Activated CD4-positive, alpha-beta memory T cell treated with anti-CD3 and anti-CD28 coated beads for 36 hours (primary cell): ENCODE measurements at regions not wholly inside any gene's neighbourhood (a gene's known extent, or its start where the extent isn't known, plus 50 kb on each side); places are given as distances from the start of the nearest gene placed in this dataset.

Experiments
- CTCF ChIA-PET: fragments of 350-600 bp; sonication (Branson Sonifier 250); formaldehyde crosslinking; loops from one replicate; lab custom pipeline; 2021; ENCODE audit warnings: antibody characterized with exemption, inconsistent platforms; lab: Charles Lee
- POLR2A ChIA-PET: fragments of 350-600 bp; sonication (Branson Sonifier 250); formaldehyde crosslinking; loops from one replicate; lab custom pipeline; 2021; ENCODE audit warnings: antibody characterized with exemption; lab: Charles Lee
- DNase-seq: peaks from one replicate; pipeline ENCODE4 v3.0.0-alpha.2; 2020
- H3K27ac Mint-ChIP-seq: one replicate; pipeline ENCODE4 v1.8.0; 2021; ENCODE audit warnings: mixed read lengths
- H3K27me3 Mint-ChIP-seq: one replicate; pipeline ENCODE4 v1.8.0; 2021; ENCODE audit warnings: mixed read lengths
- H3K36me3 Mint-ChIP-seq: one replicate; pipeline ENCODE4 v1.8.0; 2021; ENCODE audit warnings: mixed read lengths
- H3K4me1 Mint-ChIP-seq: one replicate; pipeline ENCODE4 v1.8.0; 2021; ENCODE audit warnings: low read depth, mixed read lengths
- H3K4me3 Mint-ChIP-seq: one replicate; pipeline ENCODE4 v1.8.0; 2021; ENCODE audit warnings: mild to moderate bottlenecking, mixed read lengths
- H3K9me3 Mint-ChIP-seq: one replicate; pipeline ENCODE4 v1.8.0; 2021; ENCODE audit warnings: mixed read lengths
- intact Hi-C: fragments of 100-400 bp; cut with micrococcal nuclease; formaldehyde crosslinking; loops from one replicate; pipeline ENCODE4 v1.15.1; 2023

DNA sequence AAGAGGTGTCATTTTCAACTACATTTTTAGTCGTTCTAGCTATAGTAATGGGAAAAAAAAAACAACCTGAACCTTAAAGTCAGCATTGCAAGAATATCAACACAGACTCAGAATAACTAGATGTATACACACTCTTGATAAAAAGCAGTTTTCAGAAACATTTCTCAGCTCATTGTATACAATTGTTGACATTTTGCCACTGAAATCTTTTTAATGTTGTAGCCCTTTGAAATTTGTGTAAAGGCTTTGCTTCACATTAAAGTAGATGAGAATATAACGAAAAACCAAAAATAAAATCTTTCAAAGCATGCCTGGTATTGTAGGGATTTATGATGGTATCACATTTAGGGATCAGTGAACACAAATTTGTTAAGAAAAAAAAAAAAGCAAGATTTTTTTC is 87.2 kb upstream of the SLC10A2 start:
- no peak for DNase-seq
- ChIA-PET CTCF (no interaction called here), POLR2A (no interaction called here)
- Mint-ChIP-seq H3K4me3 (no peak overlapping the region), H3K27me3 (no peaks in the 10 kb centered on the region), H3K9me3 (no peaks in the 10 kb centered on the region), H3K4me1 (no peaks in the 10 kb centered on the region), H3K36me3 (no peaks in the 10 kb centered on the region), H3K27ac (no peak overlapping the region)
- intact Hi-C loops: no loop called here

DNA sequence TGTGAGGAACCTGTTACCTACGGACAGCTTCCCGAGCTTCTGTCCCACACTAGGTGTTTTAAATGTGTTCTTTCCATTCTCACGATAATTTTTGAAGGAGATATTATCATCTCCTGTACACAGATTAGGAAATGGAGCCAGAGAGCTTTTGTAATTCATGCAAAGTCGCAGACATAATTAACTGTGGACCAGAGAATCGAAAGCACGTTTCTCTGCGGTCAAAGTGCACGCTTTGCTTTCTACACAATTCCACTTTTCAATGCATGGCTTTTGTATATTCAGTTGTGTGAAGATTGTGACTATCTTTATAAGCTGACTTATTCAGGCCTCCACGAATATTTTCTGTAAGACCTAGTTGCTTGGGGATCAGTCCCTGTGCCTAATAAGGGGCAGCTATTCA is 81.7 kb upstream of the SLC10A2 start:
- intact Hi-C loops: no loop called here
- DNase-seq: no peak
- H3K4me3 Mint-ChIP-seq: no peak overlapping the region
- H3K27me3 Mint-ChIP-seq: peaks cover 2% of the 10 kb centered on the region
- CTCF ChIA-PET: no interaction called here
- H3K9me3 Mint-ChIP-seq: no peaks in the 10 kb centered on the region
- POLR2A ChIA-PET: no interaction called here
- H3K36me3 Mint-ChIP-seq: no peaks in the 10 kb centered on the region
- H3K4me1 Mint-ChIP-seq: no peaks in the 10 kb centered on the region
- no peak overlapping the region for H3K27ac Mint-ChIP-seq

DNA sequence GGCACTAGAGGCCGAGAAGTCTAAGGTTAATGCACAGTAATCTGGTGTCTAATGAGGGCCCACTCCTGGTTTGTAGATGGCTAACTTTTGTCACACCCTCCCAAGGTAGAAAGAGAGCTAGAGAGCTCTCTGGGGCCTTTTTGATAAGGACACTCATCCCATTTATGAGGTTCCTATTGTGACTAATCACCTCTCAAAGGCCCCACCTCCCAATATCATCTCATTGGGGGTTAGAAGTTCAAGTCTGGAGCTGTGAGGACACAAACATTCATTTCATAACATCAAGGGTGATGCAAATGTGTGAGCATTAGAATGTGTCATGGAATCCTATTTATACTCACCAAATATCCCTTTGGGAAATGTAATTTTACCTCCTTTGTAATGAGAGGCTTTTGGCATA is 79.2 kb upstream of the SLC10A2 start:
- H3K27ac Mint-ChIP-seq: no peak overlapping the region
- no peaks in the 10 kb centered on the region for H3K9me3 Mint-ChIP-seq
- POLR2A ChIA-PET: no interaction called here
- H3K27me3 Mint-ChIP-seq: peaks cover 2% of the 10 kb centered on the region
- CTCF ChIA-PET: no interaction called here
- H3K4me3 Mint-ChIP-seq: no peak overlapping the region
- H3K36me3 Mint-ChIP-seq: no peaks in the 10 kb centered on the region
- no peak for DNase-seq
- no peaks in the 10 kb centered on the region for H3K4me1 Mint-ChIP-seq
- intact Hi-C loops: no loop called here

DNA sequence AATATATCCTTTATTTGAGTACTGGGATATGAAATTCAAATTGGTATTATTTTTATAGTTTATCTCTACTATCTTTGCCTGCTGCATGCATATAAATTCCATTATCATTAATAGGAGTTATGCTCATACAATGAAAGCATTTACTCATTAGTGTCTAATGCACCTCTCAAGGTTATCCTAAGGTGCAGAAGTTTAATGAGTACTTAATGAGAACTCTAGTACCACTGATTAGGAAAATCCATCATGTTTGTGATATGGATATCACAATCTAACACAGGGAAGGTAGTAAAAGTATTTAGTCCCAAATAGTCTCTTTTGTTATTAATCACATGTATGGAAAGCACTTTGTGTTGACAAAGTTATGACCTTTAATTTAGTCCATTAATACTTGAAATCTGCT is 77.2 kb upstream of the SLC10A2 start:
- ChIA-PET POLR2A (no interaction called here), CTCF (no interaction called here)
- Mint-ChIP-seq H3K27ac (no peak overlapping the region), H3K36me3 (no peaks in the 10 kb centered on the region), H3K27me3 (peaks cover 2% of the 10 kb centered on the region), H3K4me1 (no peaks in the 10 kb centered on the region), H3K4me3 (no peak overlapping the region), H3K9me3 (no peaks in the 10 kb centered on the region)
- intact Hi-C loops: no loop called here
- DNase-seq: no peak

DNA sequence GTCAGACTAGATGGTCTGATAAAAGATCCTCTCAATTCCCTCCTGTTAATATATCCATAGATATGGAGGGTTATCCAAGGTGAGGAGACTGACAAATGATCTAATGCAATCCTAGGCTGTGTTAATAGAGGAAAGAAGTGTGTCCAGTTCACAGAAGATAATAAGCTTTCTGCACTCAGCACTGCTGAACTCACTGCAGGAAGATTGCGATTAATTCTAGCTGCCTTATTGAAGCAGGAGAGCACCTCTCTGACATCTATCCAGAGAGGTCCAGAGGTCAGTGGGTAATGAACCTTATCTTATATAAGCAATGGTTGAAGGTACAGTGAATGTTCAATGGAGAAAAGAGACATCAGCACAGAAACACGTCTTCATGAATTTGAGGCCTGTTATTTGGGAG is 75.9 kb upstream of the SLC10A2 start:
- ChIA-PET POLR2A (no interaction called here), CTCF (no interaction called here)
- H3K4me3 Mint-ChIP-seq: no peak overlapping the region

DNA sequence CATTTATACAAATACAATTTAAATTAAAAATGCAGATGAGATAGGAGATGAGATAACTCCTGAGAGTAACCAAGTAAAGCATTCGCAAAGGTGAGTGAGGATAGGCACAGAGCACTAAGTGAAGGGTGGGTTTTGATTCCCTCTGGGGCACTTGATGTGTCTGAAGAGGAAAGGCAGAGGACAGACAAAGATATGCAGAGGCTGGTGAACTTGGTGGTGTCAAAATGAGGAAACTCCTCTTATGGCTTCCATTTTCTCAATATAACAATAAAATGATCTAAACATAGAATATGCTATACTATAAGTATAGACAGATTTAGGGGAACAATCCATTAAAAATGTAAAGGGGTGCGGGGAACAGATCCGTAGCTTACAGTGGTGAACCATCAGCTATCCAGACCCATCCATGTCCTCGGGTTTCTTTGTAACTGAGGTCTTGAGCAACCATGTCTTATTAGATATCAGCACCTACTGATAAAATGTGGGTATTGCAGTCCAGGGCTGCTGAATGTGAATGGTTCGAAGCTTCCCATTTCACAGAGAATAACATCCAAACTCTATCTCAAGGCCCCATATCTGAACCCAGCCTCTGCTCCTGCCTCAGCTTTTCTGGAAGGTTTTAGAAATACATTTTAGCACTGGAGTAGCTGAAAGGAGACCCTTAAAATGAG is 73.9 kb upstream of the SLC10A2 start:
- intact Hi-C loops: no loop called here
- H3K4me1 Mint-ChIP-seq: no peaks in the 10 kb centered on the region
- no peak overlapping the region for H3K4me3 Mint-ChIP-seq
- H3K36me3 Mint-ChIP-seq: no peaks in the 10 kb centered on the region
- no peak overlapping the region for H3K27ac Mint-ChIP-seq
- ChIA-PET CTCF (no interaction called here), POLR2A (no interaction called here)
- H3K9me3 Mint-ChIP-seq: no peaks in the 10 kb centered on the region
- DNase-seq: no peak
- no peaks in the 10 kb centered on the region for H3K27me3 Mint-ChIP-seq

More for the DNA sequence above, 75.9 kb upstream of the SLC10A2 start:
- H3K27me3 Mint-ChIP-seq: peaks cover 2% of the 10 kb centered on the region
- intact Hi-C loops: no loop called here
- H3K27ac Mint-ChIP-seq: no peak overlapping the region
- H3K36me3 Mint-ChIP-seq: no peaks in the 10 kb centered on the region
- no peaks in the 10 kb centered on the region for H3K4me1 Mint-ChIP-seq
- DNase-seq: no peak
- no peaks in the 10 kb centered on the region for H3K9me3 Mint-ChIP-seq

DNA sequence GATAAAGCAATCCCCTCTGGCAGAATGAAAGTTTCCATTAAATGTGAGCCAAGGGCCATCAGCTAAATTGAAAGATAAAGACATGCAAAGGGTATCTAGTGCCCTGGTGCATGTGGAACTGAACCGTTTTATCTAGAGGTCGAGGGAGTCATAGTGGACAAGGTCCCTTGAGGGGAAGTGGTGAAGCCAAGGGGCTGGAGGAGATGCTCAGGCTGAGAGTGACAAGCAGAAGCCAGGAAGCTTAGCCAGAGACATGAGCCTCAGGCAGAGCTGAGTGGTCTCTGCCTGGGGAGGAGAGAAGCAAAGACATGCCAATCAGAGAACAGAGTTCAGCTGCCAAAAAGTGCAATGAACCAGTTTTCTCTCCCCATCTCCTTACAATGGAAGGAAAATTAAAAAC is 68.1 kb upstream of the SLC10A2 start:
- Mint-ChIP-seq H3K9me3 (no peaks in the 10 kb centered on the region), H3K36me3 (no peaks in the 10 kb centered on the region), H3K4me1 (no peaks in the 10 kb centered on the region), H3K27me3 (no peaks in the 10 kb centered on the region), H3K4me3 (no peak overlapping the region), H3K27ac (no peak overlapping the region)
- POLR2A ChIA-PET: no interaction called here
- DNase-seq: no peak
- intact Hi-C loops: no loop called here
- CTCF ChIA-PET: no interaction called here

DNA sequence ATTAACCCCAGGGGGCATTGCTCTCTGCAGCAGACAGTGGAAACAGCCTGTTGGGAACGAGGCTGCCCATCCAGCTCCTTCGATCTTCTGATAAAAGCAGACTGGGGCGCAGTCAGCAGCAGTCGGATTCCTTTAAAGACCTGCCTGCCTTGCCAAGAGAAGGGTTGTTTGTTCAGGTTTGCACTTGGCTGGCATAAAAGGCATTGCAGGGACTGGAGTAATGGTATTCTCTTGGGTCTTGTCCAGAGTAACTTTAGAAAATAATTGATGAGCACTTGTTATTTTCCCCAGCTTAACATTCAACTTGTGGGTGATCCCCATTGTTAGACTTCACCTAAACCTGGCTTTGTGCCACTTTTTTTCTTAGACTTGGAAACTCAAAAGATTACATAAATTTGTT is 67.3 kb upstream of the SLC10A2 start:
- DNase-seq: no peak
- H3K36me3 Mint-ChIP-seq: no peaks in the 10 kb centered on the region
- intact Hi-C loops: no loop called here
- H3K4me3 Mint-ChIP-seq: no peak overlapping the region
- no peaks in the 10 kb centered on the region for H3K27me3 Mint-ChIP-seq
- H3K4me1 Mint-ChIP-seq: no peaks in the 10 kb centered on the region
- no peak overlapping the region for H3K27ac Mint-ChIP-seq
- H3K9me3 Mint-ChIP-seq: no peaks in the 10 kb centered on the region
- ChIA-PET CTCF (no interaction called here), POLR2A (no interaction called here)

DNA sequence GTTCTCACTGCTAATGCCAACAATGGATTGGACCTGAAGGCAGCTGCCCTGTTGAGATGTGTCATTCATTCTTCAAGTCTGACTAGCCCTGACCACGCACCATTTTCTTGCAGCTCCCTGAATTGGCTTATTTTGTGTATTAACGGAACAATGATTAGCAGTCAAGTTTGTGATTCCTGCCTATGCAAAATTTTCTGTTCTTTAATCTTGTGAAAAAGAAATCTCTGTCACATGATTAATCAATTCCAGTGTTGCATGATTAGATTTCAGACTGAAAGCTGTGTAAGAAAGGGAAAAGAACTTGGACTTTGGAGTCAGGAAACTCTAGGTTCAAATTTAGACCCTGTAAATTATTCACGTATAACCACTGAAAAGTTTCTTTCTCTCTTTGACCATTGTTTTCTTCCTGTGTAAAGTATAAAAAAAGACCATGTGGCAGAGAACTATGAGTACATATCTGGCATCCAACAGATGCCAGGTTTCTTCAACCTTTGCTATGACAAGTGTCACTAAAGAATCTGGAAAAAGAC is 64.5 kb upstream of the SLC10A2 start:
- intact Hi-C loops: no loop called here
- Mint-ChIP-seq H3K27me3 (no peaks in the 10 kb centered on the region), H3K4me1 (no peaks in the 10 kb centered on the region), H3K27ac (no peak overlapping the region), H3K9me3 (no peaks in the 10 kb centered on the region), H3K36me3 (no peaks in the 10 kb centered on the region), H3K4me3 (no peak overlapping the region)
- DNase-seq: no peak
- ChIA-PET CTCF (no interaction called here), POLR2A (no interaction called here)

DNA sequence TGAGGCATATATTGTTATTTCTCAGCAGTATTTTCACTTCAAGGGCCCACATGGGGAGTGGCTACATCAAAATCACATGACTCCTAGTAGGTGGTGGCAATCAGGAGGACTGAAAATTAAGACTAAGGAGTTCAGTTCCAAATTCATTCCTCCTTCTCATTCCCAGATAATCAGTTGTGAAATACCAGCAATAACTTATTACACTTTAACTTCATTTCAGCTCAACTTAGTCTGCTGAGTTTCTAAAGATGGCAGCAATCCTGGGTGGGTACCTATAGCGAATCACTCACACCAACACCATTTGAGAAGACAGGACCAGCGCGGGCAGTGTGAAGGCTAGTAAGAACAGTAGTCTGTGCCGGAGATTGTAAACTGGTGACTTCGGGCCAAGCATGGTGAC is 63.9 kb upstream of the SLC10A2 start:
- Mint-ChIP-seq H3K4me3 (no peak overlapping the region), H3K4me1 (no peaks in the 10 kb centered on the region), H3K27me3 (no peaks in the 10 kb centered on the region), H3K36me3 (no peaks in the 10 kb centered on the region), H3K9me3 (no peaks in the 10 kb centered on the region), H3K27ac (no peak overlapping the region)
- intact Hi-C loops: no loop called here
- POLR2A ChIA-PET: no interaction called here
- CTCF ChIA-PET: no interaction called here
- DNase-seq: no peak
